ENCODE measurements at regions not wholly inside any gene's neighbourhood (a gene's known extent, or its start where the extent isn't known, plus 50 kb on each side); places are given as distances from the start of the nearest gene placed in this dataset.

DNA sequence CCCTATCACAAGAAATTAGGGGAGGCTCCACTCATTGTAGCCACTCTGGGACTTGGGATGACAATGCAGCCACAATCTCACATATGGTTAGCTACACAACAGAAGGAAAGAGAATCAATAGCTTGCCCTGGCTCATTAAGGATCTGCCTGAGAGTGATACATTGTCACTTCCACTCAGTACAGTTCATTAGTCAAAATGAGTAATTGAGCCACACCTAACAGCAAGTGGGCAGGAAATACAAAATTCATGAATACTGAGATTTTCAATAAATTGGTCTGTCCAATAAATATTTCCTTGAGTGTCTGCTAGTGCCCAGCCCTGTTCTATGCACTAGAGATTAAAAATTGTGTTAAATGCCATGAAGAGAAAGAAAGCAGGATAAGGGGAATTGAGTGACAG lies 231.3 kb upstream of the NR4A3 start:
- H3K4me3 ChIP-seq (replicated peaks; ENCODE audit: low read depth, low read length): no peak overlapping the region
- TF ChIP-seq, protein P1, sequence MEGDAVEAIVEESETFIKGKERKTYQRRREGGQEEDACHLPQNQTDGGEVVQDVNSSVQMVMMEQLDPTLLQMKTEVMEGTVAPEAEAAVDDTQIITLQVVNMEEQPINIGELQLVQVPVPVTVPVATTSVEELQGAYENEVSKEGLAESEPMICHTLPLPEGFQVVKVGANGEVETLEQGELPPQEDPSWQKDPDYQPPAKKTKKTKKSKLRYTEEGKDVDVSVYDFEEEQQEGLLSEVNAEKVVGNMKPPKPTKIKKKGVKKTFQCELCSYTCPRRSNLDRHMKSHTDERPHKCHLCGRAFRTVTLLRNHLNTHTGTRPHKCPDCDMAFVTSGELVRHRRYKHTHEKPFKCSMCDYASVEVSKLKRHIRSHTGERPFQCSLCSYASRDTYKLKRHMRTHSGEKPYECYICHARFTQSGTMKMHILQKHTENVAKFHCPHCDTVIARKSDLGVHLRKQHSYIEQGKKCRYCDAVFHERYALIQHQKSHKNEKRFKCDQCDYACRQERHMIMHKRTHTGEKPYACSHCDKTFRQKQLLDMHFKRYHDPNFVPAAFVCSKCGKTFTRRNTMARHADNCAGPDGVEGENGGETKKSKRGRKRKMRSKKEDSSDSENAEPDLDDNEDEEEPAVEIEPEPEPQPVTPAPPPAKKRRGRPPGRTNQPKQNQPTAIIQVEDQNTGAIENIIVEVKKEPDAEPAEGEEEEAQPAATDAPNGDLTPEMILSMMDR (IDR thresholded peaks at IDR 0.05; ENCODE audit: low read depth, low read length, missing control alignments): no peak

DNA sequence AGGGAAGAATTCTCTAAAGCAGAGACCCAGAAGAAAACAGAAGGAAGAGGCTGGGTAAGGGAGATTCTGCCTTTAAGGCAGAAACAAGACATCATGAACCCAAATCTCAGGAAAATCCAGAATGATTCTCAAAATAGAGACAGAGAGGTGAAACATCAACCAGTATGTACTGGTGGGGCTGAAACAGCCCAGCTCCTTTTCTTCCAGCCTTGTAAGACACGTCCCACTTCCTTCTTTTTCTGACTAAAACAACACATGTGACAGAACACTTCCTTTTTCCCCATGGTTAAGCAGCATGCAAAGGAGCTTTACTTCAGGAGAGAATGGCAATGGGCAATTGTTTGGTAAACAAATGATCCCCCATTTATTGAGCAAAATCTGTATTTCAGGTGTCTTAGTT lies 230.8 kb upstream of the NR4A3 start:
- H3K4me3 ChIP-seq (replicated peaks; ENCODE audit: low read depth, low read length): no peak overlapping the region
- DNase-seq (ENCODE audit: extremely low read depth, low read depth): no peak
- TF ChIP-seq, protein P1 (IDR thresholded peaks at IDR 0.05; ENCODE audit: low read depth, low read length, missing control alignments): no peak

More for the DNA sequence above, 231.3 kb upstream of the NR4A3 start:
- DNase-seq (ENCODE audit: extremely low read depth, low read depth): no peak

DNA sequence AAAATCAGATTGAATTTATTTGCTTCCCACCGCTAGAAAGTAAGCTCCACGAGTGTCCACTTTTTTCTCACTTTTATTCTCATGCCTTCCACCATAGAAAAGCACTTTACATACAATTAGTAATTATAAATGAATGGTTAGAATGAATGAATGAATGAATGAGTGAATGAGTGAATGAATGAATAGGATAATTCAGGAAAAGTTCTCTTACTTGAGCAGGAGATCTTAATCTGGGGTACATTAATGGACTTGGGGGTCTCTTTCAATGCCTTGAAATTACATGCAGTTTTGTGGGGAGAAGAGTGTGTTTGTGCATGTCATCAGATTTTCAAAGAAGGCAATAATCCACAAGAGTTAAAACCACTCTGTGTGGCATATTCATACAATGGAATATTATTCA lies 229.9 kb upstream of the NR4A3 start:
- DNase-seq (ENCODE audit: extremely low read depth, low read depth): no peak
- H3K4me3 ChIP-seq (replicated peaks; ENCODE audit: low read depth, low read length): no peak overlapping the region
- TF ChIP-seq, protein P1 (IDR thresholded peaks at IDR 0.05; ENCODE audit: low read depth, low read length, missing control alignments): no peak

DNA sequence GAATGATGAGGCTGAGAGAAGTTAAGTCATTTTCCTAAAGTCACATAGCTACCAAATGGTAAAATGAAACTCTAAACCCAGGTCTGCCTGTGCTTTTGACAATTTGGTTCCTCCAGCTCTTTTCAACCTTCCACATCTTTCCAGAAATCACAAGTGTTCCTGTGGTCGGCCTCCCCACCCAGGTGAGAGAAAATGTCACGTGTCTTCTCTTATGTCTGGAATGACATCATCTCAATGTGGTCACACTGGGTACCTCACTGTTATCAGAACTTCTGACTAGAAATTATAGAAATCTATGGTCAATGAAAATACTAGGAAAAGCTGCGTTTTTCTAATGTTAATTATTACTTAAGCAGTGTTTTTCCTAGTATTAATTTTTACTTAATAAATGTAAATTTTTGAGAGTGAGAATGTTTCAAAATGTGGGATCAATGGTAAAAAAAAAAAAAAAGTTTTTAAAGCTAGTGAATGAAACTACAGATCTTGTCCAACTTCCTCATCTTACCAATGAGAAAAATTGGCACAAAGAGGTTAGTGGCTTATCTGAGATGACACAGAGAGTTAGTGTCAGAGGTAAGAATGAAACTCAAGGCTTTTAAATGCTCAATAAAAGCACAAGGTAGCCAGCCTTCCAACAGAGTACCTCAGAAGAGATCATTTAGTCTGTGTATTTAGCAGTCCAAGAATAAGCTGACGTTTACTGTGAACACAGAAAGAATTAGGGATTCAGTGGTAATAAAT lies 228.7 kb upstream of the NR4A3 start:
- H3K4me3 ChIP-seq (replicated peaks; ENCODE audit: low read depth, low read length): no peak overlapping the region
- DNase-seq (ENCODE audit: extremely low read depth, low read depth): no peak
- TF ChIP-seq, protein P1 (IDR thresholded peaks at IDR 0.05; ENCODE audit: low read depth, low read length, missing control alignments): no peak

DNA sequence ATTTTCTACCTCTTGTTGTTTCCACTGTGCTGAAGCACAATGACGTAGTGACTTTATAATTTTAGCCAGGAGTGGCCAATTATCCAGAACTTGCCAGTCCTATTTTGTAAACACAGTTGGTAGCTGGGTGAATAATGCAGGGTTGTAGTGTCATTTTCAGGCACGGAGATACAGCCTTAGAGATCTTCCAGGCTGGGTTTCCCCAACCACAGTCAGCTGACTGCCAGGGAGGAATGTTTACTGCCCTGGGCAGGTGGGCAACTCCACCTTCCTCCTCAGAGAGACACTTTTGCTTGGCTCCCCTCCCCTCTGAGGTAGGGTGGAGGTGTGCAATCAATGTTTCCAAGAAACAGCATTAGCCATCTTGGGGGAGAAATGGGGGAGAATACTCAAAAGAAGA lies 228.1 kb upstream of the NR4A3 start:
- DNase-seq (ENCODE audit: extremely low read depth, low read depth): no peak
- TF ChIP-seq, protein P1 (IDR thresholded peaks at IDR 0.05; ENCODE audit: low read depth, low read length, missing control alignments): no peak
- no peak overlapping the region for H3K4me3 ChIP-seq (replicated peaks; ENCODE audit: low read depth, low read length)

DNA sequence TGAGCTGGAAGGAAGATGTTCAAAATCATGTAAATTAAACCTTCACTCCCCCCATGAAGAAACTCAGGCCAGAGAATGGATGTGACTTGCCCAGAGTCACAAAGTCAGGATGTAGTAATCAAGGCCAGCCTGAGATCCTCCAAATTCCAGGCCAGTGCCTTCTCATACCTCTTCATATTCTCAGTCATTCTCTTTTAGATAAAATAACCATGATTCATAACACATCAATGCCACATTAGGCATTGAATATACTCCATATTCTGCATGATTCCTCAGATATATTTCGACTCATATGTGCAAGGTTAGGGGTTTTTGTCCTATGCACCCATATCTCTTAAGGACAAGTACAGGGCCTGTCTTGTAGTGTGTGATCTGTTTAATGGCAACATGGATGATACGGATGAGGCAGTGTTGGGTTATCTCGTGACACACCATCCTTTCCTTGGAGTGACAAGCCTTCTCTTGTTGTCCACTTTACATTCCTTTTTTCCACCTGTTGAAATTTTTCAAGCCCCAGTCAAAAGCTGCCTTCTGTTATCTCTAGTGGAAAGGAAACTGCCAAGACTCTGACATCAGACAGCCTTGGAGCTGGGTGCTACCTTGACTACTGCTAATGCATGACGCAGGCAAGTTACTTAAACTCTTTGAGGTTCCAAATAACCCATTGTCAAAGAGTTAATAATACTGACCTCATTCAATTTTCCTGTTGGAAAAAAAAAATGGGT lies 227.5 kb upstream of the NR4A3 start:
- TF ChIP-seq, protein P1 (IDR thresholded peaks at IDR 0.05; ENCODE audit: low read depth, low read length, missing control alignments): no peak
- no peak for DNase-seq (ENCODE audit: extremely low read depth, low read depth)
- no peak overlapping the region for H3K4me3 ChIP-seq (replicated peaks; ENCODE audit: low read depth, low read length)

All from HFF-Myc (cell line).